NCI-H128 (cell line): ENCODE measurements at regions not wholly inside any gene's neighbourhood (a gene's known extent, or its start where the extent isn't known, plus 50 kb on each side); places are given as distances from the start of the nearest gene placed in this dataset.
"Not testable (repeated sequence)": the region's sequence is repeated elsewhere in the genome, so short reads cannot be mapped to it uniquely, and the experiment has no call there.

Experiments
- DNase-seq: peaks from one replicate; lab custom pipeline; 2025; ENCODE audit not compliant: unreplicated experiment; lab: John Stamatoyannopoulos, UW

DNA sequence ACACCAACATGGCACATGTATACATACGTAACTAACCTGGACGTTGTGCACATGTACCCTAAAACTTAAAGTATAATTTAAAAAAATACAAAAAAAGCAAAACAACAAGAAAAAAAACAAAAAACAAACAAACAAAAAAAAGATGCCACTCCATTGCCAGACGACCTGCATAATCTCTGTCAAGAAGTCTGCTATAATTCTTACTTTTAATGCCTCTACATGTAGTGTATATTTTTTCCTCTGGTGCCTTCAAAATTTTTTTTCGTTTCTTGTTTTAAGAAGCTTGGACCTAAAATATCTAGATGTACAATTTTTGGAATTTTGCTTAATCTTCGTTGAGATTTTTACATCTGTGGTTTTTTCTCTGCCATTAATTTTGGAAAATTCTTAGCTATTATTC lies 235.6 kb upstream of the ZNF521 start:
- no peak for DNase-seq

DNA sequence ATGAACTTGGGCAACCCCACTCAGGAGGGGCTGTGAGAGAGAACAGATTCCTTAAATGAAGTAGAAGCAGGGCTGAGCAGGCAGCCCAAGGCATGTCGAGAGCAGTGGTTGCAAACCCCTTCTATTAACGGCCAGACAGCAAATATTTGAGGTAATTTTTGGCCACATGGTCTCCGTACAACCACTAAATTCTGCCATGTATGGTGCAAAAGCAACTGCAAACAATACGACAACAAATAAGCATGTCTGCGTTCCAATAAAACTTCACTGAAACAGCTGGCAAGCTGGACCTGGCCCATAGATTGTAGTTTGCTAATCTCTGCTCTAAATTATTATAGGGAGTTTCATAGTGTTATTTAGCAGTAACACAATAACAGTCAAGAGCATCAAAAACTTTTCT lies 217.0 kb upstream of the ZNF521 start:
- DNase-seq: no peak

GRCh38 chr18:25563816-25564683 lies 212.1 kb upstream of the ZNF521 start:
- DNase-seq: no peak

GRCh38 chr18:25563346-25563745 lies 211.4 kb upstream of the ZNF521 start:
- DNase-seq: no peak

GRCh38 chr18:25561918-25562317 lies 210.0 kb upstream of the ZNF521 start:
- no peak for DNase-seq

GRCh38 chr18:25560369-25560768 lies 208.4 kb upstream of the ZNF521 start:
- no peak for DNase-seq

DNA sequence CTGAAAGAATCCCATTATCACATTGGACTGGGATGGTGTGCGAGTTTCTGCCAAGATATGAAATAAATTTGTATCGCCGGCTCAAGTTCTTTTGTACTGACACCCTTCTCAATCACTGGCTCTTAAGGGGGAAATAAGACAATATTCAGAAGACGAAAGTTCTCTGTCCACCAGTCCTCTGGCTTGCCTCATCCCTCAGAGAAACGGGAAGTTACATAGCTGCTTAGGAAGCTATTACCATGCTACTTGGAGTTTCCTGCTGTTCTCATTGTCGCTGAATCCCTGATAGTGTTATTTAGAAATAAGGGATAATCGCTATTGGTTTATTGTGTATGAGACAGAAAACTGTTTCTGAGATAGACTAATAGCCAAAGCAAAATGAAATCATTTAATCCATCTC lies 205.0 kb upstream of the ZNF521 start:
- no peak for DNase-seq

DNA sequence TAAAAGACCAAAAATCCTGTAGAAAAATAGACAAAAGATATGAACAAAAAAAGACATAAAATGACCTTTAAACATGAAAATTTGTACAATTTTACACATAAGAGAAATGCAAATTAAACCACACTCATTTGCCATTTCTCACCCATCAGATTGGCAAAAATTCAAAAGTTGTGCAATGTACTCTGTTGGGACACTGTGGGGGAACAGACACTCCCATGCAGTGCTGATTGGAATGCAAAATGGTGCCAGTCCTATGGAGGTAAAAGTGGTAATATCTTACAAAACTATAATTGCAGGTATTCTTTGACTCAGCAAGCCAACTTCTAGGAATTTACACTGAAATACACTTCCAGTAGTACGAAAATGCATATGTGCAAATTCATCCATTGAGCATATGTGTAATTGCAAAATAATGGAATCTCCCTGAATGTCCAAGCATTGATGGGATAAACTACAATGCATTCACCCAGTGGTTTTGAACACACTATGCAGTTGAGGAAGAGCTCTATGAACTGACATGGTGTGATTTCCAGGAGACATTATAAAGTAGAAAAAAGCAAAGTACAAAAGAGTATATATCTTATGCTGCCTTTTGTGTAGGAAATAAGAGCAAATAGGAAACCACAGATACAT lies 201.8 kb upstream of the ZNF521 start:
- DNase-seq: no peak

- no peak for DNase-seq
Observed at GRCh38 chr18:25544546-25545287, 192.8 kb upstream of the ZNF521 start.

GRCh38 chr18:25538175-25538922 lies 186.4 kb upstream of the ZNF521 start:
- DNase-seq: no peak

- no peak for DNase-seq
Observed at GRCh38 chr18:25535495-25535894, 183.5 kb upstream of the ZNF521 start.

DNA sequence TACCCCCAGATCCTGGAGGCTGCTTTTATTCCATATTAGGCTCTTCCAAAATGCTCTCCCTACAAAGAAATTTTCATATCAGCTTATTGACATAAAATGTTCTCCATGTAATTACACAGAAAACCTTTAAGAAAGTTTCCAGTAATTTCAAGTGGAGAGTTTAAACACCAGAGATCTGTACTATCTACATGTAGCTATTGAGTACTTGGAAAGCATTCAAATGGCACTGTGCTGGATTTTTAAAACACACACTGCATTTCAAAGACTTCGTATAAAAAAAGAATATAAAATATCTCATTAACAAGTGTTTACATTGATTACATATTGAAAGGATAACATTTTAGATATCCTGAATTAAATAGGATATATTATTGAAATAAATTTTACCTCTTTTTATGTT lies 182.4 kb upstream of the ZNF521 start:
- no peak for DNase-seq

GRCh38 chr18:25533218-25533617 lies 181.3 kb upstream of the ZNF521 start:
- no peak for DNase-seq

DNA sequence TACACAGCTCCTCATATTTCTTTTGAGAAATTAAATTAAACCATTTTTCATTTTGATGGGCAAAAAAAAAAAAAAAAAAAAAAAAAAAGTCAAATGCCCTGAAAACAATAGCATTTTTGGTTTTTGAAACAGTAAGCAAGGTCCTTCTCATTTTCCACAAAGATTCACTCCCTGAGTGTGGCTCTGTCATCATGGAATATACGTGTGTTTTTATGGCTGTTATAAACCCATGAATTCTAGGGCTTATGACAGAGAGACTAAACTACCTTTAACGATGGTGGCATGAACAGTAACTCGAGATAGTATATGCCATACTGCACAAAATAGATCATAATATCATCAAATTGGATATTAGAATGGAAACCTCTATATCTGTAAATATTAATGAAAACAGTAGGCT lies 179.2 kb upstream of the ZNF521 start:
- no peak for DNase-seq

- not testable (repeated sequence) for DNase-seq
Observed at GRCh38 chr18:25525789-25526188, 173.8 kb upstream of the ZNF521 start.

DNA sequence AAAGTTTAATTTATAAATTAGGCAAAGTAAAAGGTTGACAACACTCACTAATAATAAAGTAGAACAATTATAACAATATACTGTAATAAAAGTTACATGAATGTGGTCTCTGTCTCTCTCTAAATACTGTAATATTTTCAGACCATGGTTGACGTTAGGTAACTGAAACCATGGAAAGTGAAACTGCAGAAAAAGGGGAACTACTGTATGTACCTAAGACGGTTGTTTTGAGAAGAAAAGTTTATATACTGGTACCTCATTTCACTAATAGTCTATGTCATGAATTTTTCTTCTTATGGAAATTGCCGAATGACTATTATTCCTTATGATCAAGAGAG lies 166.7 kb upstream of the ZNF521 start:
- DNase-seq: no peak

DNA sequence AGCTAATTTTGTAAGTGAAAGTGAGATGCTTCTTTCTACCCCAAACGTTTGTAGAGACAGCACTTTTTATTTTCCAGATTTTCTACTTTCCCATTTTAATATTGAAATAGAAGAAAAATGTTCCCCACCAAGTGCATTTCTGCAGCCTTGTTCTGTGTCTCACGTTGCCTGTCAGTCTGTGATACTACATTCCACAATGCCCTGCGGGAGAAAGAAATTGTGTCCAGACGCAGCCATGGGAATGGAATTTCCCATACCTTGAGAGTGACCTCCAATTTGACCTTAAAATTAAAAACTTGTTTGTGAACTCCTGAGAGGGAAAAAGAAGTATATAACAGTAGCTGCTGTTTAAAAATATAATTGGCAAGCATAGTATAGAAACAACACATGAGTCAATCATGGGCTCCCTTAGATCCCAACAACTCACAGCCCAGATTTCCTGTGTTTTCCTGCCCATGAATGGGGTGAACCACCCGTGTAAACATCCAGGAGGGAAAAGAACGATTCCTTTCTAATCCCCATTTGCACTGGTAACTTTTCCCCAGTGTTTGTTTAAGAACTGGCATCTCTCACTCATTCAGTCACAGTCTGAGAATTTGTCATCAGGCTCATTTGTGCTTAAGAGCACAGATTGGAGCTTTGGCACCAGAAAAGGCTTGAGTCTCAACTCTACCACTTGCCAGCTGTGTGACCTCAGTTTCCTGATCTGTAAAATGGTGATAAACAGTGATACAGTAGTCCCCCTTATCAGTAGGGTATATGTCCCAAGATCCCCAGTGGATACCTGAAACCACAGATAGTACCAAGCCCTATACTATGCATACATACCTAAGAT lies 166.1 kb upstream of the ZNF521 start:
- DNase-seq: no peak

GRCh38 chr18:25516747-25517498 lies 165.0 kb upstream of the ZNF521 start:
- peak; percentile 67 for DNase-seq

GRCh38 chr18:25516121-25516520 lies 164.2 kb upstream of the ZNF521 start:
- DNase-seq: no peak

DNA sequence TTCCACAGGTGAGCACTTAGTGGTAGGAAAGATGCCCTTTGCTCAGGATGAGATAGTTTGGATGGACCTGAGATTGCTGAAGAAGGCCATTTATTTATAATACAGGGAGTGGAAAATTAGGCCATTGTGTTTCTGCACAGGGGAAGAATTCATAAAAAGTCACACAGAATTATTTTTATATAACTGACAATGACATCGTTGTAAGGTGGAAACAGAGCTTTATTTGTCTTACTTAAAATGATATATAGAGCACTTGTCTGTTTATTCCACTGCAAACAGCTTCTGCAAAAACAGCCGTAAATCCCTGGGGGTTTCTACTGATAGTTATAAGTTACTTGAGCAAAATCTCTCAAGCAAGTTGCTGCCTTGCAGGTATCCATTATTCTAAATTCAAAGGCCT lies 158.1 kb upstream of the ZNF521 start:
- no peak for DNase-seq
